Trophoblast cell (in vitro differentiated cells and primary cell): ENCODE measurements at regions not wholly inside any gene's neighbourhood (a gene's known extent, or its start where the extent isn't known, plus 50 kb on each side); places are given as distances from the start of the nearest gene placed in this dataset.

ENCODE experiments used
- DNase-seq, 2 donors: peaks; one replicate each; pipeline ENCODE4 v3.0.0-alpha.2; 2016
- H2AFZ ChIP-seq: 2 replicates; pipeline ENCODE4 v1.6.1; 2013; ENCODE audit warnings: low read length, moderate library complexity, mild to moderate bottlenecking; ENCODE audit not compliant: insufficient read depth, poor library complexity
- H2AK5ac ChIP-seq: 2 replicates; pipeline ENCODE4 v1.6.1; 2013; ENCODE audit warnings: mild to moderate bottlenecking, low read length
- H2BK120ac ChIP-seq: 2 replicates; pipeline ENCODE4 v1.6.1; 2013; ENCODE audit warnings: low read length, mild to moderate bottlenecking, moderate library complexity; ENCODE audit not compliant: insufficient read depth, poor library complexity
- H2BK12ac ChIP-seq: 2 replicates; pipeline ENCODE4 v1.6.1; 2013; ENCODE audit warnings: mild to moderate bottlenecking, low read length, moderate library complexity
- H2BK5ac ChIP-seq: 2 replicates; pipeline ENCODE4 v1.6.1; 2013; ENCODE audit warnings: low read length, low read depth, moderate library complexity, mild to moderate bottlenecking; ENCODE audit not compliant: poor library complexity
- H3K14ac ChIP-seq: 2 replicates; pipeline ENCODE4 v1.6.1; 2013; ENCODE audit warnings: mild to moderate bottlenecking, low read length
- H3K18ac ChIP-seq: 2 replicates; pipeline ENCODE4 v1.6.1; 2013; ENCODE audit warnings: mild to moderate bottlenecking, low read length
- H3K23ac ChIP-seq: 2 replicates; pipeline ENCODE4 v1.6.1; 2013; ENCODE audit warnings: low read length
- H3K27ac ChIP-seq: 2 replicates; pipeline ENCODE4 v1.5.1; 2013; ENCODE audit warnings: low read depth, mild to moderate bottlenecking, inconsistent platforms, low read length, moderate library complexity
- H3K27me3 ChIP-seq: 2 replicates; pipeline ENCODE4 v1.6.1; 2013; ENCODE audit warnings: inconsistent platforms, mild to moderate bottlenecking, low read length, moderate library complexity; ENCODE audit not compliant: insufficient read depth
- H3K36me3 ChIP-seq, 2 experiments: 1 replicate in 1 of 2; 2 replicates in 1 of 2; pipeline ENCODE4 v1.6.1; 2013; ENCODE audit warnings: low read length in 2 of 2, mild to moderate bottlenecking in 2 of 2, moderate library complexity in 1 of 2; ENCODE audit not compliant: insufficient read depth in 2 of 2, control insufficient read depth in 1 of 2
- H3K4ac ChIP-seq: 2 replicates; pipeline ENCODE4 v1.6.1; 2013; ENCODE audit warnings: low read depth, mild to moderate bottlenecking, low read length, moderate library complexity
- H3K4me1 ChIP-seq, 2 experiments: 1 replicate in 1 of 2; 2 replicates in 1 of 2; pipeline ENCODE4 v1.6.1; 2013; ENCODE audit warnings: low read length in 2 of 2, mild to moderate bottlenecking in 2 of 2, moderate library complexity in 1 of 2; ENCODE audit not compliant: insufficient read depth in 2 of 2, control insufficient read depth in 1 of 2
- H3K4me2 ChIP-seq: 2 replicates; pipeline ENCODE4 v1.6.1; 2013; ENCODE audit warnings: inconsistent platforms, mild to moderate bottlenecking, low read length, moderate library complexity
- H3K4me3 ChIP-seq: 2 replicates; pipeline ENCODE4 v1.5.1; 2013; ENCODE audit warnings: mild to moderate bottlenecking, low read depth, low read length, inconsistent platforms
- H3K79me1 ChIP-seq: one replicate; pipeline ENCODE4 v1.6.1; 2013; ENCODE audit warnings: low read length
- H3K79me2 ChIP-seq: 2 replicates; pipeline ENCODE4 v1.6.1; 2013; ENCODE audit warnings: low read length, mild to moderate bottlenecking; ENCODE audit not compliant: control insufficient read depth, insufficient read depth, poor library complexity
- H3K9ac ChIP-seq: 2 replicates; pipeline ENCODE4 v1.6.1; 2013; ENCODE audit warnings: mild to moderate bottlenecking, low read length
- H3K9me3 ChIP-seq: 2 replicates; pipeline ENCODE4 v1.6.1; 2013; ENCODE audit warnings: low read depth, mild to moderate bottlenecking, control low read depth, inconsistent platforms, low read length; ENCODE audit not compliant: insufficient read depth
- H4K12ac ChIP-seq: 2 replicates; pipeline ENCODE4 v1.6.1; 2013; ENCODE audit warnings: low read depth, mild to moderate bottlenecking, low read length, moderate library complexity
- H4K8ac ChIP-seq: 2 replicates; pipeline ENCODE4 v1.6.1; 2013; ENCODE audit warnings: low read depth, mild to moderate bottlenecking, low read length, moderate library complexity
- H4K91ac ChIP-seq: one replicate; pipeline ENCODE4 v1.6.1; 2013; ENCODE audit warnings: low read depth, mild to moderate bottlenecking, low read length, moderate library complexity
- WGBS: extraction: QIAGEN DNeasy Blood & Tissue Kit; methylation state at CpG from one replicate; pipeline ENCODE4 v1.1.7; 2013; ENCODE audit warnings: missing lambda C conversion rate; ENCODE audit not compliant: insufficient read length, insufficient coverage; ENCODE audit errors: extremely low coverage; 5-methylcytosine and 5-hydroxymethylcytosine counted together

DNA sequence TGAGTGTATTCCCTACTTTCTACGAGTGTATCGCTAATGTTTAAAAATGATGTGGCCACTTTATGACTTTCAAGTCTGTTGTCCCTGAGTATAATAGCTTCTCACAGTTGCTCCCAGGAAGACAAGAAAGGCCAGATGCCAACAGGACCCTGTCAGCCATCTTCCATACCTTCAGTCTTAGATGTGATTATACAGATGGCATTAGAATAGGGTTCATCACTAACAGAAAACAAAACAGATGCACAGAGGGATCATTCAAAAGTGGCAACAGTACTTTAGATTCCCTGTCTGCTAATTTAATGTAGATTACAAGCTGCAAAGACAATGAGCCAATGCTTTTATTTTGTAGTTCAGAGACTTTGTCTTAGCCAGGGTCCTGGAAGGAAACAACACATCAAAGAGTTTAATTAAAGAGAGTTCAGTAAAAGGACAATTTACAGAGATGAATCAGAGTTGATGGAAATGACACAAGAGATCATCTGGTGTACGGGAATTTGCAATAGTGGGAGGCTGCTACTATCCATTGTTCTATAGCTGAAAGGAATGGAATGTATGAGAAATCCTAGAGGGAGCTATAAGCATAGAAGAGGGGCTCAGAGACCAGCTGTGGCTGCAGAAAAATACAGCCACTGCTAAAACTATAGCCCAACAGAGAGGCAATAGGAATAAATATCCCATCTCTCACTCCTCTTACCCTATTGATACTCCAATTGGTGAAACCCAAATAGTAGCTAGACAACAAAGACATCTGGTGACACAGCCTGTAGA, 393.7 kb upstream of the SMC2 start:
- Histone ChIP-seq H3K79me2 (no peaks in the 10 kb centered on the region), H2BK120ac (no peak overlapping the region), H3K23ac (no peak overlapping the region), H4K91ac (no peak overlapping the region), H3K18ac (no peak overlapping the region), H2AFZ (no peak overlapping the region), H3K4ac (no peak overlapping the region), H3K14ac (no peak overlapping the region), H4K8ac (no peak overlapping the region), H4K12ac (no peak overlapping the region), H3K36me3 (no peaks in the 10 kb centered on the region), H3K4me1 (no peaks in the 10 kb centered on the region), H3K9me3 (no peaks in the 10 kb centered on the region), H2BK12ac (no peak overlapping the region), H3K27ac (no peak overlapping the region), H3K79me1 (no peaks in the 10 kb centered on the region), H3K9ac (no peak overlapping the region), H3K27me3 (no peaks in the 10 kb centered on the region), H2AK5ac (no peak overlapping the region), H2BK5ac (no peak overlapping the region), H3K4me2 (no peak overlapping the region), H3K4me3 (no peak overlapping the region)
- DNase-seq = no peak
- no CpG with 5 or more reads among the region's 3 CpGs for WGBS

DNA sequence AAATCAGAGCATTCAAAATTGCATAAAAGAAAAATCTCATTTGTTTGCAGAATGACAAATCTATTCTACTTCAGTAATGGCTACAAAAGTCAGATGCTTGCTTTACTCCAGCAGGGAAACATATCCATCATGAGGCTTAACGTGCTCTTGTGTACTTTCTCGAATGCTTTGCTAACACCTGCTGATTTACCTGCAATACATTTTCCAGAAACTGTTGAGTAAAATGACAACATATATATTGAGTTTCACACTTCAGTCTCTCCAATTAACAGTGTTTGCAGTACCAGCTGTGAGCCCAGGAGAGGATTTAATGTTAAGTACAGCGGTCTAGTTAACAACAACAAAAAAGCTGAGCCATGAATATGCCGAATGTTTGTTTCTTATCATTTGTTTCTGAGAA, 391.5 kb upstream of the SMC2 start:
- Histone ChIP-seq H3K36me3 (no peaks in the 10 kb centered on the region), H4K8ac (no peak overlapping the region), H2BK12ac (no peak overlapping the region), H3K4me1 (no peaks in the 10 kb centered on the region), H2BK120ac (no peak overlapping the region), H3K27me3 (no peaks in the 10 kb centered on the region), H3K79me1 (no peaks in the 10 kb centered on the region), H3K27ac (no peak overlapping the region), H2AK5ac (no peak overlapping the region), H3K4me2 (no peak overlapping the region), H3K23ac (no peak overlapping the region), H3K18ac (no peak overlapping the region), H3K9me3 (no peaks in the 10 kb centered on the region), H3K79me2 (no peaks in the 10 kb centered on the region), H3K14ac (no peak overlapping the region), H2AFZ (no peak overlapping the region), H3K4me3 (no peak overlapping the region), H3K9ac (no peak overlapping the region), H4K12ac (no peak overlapping the region), H2BK5ac (no peak overlapping the region), H4K91ac (no peak overlapping the region), H3K4ac (no peak overlapping the region)
- no peak for DNase-seq
- WGBS = no CpG with 5 or more reads among the region's 4 CpGs

DNA sequence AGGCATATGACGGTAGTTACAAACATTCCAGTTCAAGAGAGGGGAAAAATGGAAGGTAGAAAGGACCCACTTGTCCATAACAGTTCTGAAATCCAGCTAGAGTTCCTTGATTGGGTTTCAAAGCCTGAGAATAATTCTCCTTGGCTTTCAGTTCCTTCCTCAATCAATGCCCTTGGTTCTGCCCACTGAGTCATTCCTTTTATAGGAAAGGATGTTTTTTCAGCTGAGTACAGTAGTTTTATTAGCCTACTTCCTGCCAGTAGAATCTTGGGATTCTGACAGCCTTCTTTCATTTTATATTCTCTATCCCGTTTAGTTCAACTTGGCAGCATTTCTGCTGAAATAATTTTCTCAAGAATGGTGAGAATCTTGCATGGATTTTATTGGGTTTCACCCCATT, 386.9 kb upstream of the SMC2 start:
- H3K14ac ChIP-seq = no peak overlapping the region
- no peak overlapping the region for H2BK5ac ChIP-seq
- H2AK5ac ChIP-seq = no peak overlapping the region
- no peak overlapping the region for H3K4me2 ChIP-seq
- no peak overlapping the region for H4K8ac ChIP-seq
- no peak overlapping the region for H4K91ac ChIP-seq
- H2BK12ac ChIP-seq = no peak overlapping the region
- no peaks in the 10 kb centered on the region for H3K79me2 ChIP-seq
- H3K4me1 ChIP-seq = no peaks in the 10 kb centered on the region
- no peak overlapping the region for H4K12ac ChIP-seq
- H2BK120ac ChIP-seq = no peak overlapping the region
- no peaks in the 10 kb centered on the region for H3K9me3 ChIP-seq
- no peak for DNase-seq
- H3K4ac ChIP-seq = no peak overlapping the region
- H3K18ac ChIP-seq = no peak overlapping the region
- H3K9ac ChIP-seq = no peak overlapping the region
- WGBS = no CpG with 5 or more reads among the region's 2 CpGs
- H3K23ac ChIP-seq = no peak overlapping the region
- H3K27ac ChIP-seq = no peak overlapping the region
- H3K36me3 ChIP-seq = no peaks in the 10 kb centered on the region
- no peak overlapping the region for H3K4me3 ChIP-seq
- no peak overlapping the region for H2AFZ ChIP-seq
- no peaks in the 10 kb centered on the region for H3K79me1 ChIP-seq
- H3K27me3 ChIP-seq = no peaks in the 10 kb centered on the region

DNA sequence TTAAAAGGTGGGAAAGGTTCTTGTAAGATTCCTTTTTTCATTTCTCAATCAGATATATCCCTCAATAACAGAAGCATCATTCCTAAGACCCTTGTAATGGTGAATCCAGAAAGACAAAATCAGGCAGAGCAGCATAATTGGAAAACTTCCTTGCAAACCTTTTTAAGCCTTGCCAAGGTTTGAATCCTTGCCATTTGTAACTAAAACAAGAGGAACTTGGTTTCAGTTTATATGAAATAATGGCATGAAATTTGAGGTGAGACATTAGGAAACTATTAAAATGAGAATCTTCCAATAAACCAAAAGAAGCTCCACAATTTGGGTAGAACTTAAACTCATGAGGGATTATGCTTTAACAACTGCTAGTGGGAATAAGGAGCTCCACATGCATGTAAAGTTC, 384.7 kb upstream of the SMC2 start:
- Histone ChIP-seq H2AK5ac (no peak overlapping the region), H3K36me3 (no peaks in the 10 kb centered on the region), H3K23ac (no peak overlapping the region), H4K8ac (no peak overlapping the region), H2BK120ac (no peak overlapping the region), H3K4ac (no peak overlapping the region), H3K9ac (no peak overlapping the region), H3K27me3 (no peaks in the 10 kb centered on the region), H2BK12ac (no peak overlapping the region), H2AFZ (no peak overlapping the region), H3K9me3 (no peaks in the 10 kb centered on the region), H3K18ac (no peak overlapping the region), H3K79me1 (no peaks in the 10 kb centered on the region), H2BK5ac (no peak overlapping the region), H3K4me3 (no peak overlapping the region), H3K14ac (no peak overlapping the region), H3K79me2 (no peaks in the 10 kb centered on the region), H3K4me2 (no peak overlapping the region), H4K12ac (no peak overlapping the region), H3K4me1 (no peaks in the 10 kb centered on the region), H4K91ac (no peak overlapping the region), H3K27ac (no peak overlapping the region)
- no peak for DNase-seq
